Left colon (tissue), 2 donors: ENCODE measurements at regions not wholly inside any gene's neighbourhood (a gene's known extent, or its start where the extent isn't known, plus 50 kb on each side); places are given as distances from the start of the nearest gene placed in this dataset.

Source experiments
- ATAC-seq: fragments of 200-7000 bp; cut with Tn5 transposase; one replicate; pipeline ENCODE4 v1.9.1; 2020; ENCODE audit warnings: mild to moderate bottlenecking, moderate library complexity
- DNase-seq, 2 donors: peaks; one replicate each; pipeline ENCODE4 v3.0.0-alpha.2; 2020
- intact Hi-C, 2 donors: fragments of 100-400 bp; cut with DNase I in 1 of 2; cut with micrococcal nuclease in 1 of 2; formaldehyde crosslinking; loops; one replicate each; pipeline versions ENCODE4 v1.11.2 to v1.14.0; 2022; cut with DNase I, micrococcal nuclease
- donor health status: DM: no; HTN: no; CAD: no.
- donor health status: DM: yes; HTN: yes; CAD: no.

GRCh38 chr13:82717249-82717648, 1165.0 kb downstream of the SLITRK1 start:
- DNase-seq: no peak
- intact Hi-C loops: no loop called here

GRCh38 chr13:82713687-82714405, 1168.4 kb downstream of the SLITRK1 start:
- ATAC-seq: no peak
- intact Hi-C loops: no loop called here
- no peak for DNase-seq

More at GRCh38 chr13:82717249-82717648, 1165.0 kb downstream of the SLITRK1 start:
- ATAC-seq: no peak

GRCh38 chr13:82702513-82702912, 1179.8 kb downstream of the SLITRK1 start:
- ATAC-seq (no peak), DNase-seq (no peak)
- intact Hi-C loops: no loop called here

GRCh38 chr13:82701020-82701419, 1181.3 kb downstream of the SLITRK1 start:
- intact Hi-C loops: no loop called here
- DNase-seq: no peak
- no peak for ATAC-seq

GRCh38 chr13:82698941-82699340, 1183.3 kb downstream of the SLITRK1 start:
- ATAC-seq: no peak
- intact Hi-C loops: no loop called here

GRCh38 chr13:82698383-82698782, 1183.9 kb downstream of the SLITRK1 start:
- no peak for ATAC-seq
- intact Hi-C loops: no loop called here
- DNase-seq: no peak

More at GRCh38 chr13:82698941-82699340, 1183.3 kb downstream of the SLITRK1 start:
- no peak for DNase-seq

GRCh38 chr13:82693607-82694006, 1188.7 kb downstream of the SLITRK1 start:
- ATAC-seq (no peak), DNase-seq (no peak)
- intact Hi-C loops: no loop called here

- ATAC-seq (no peak), DNase-seq (no peak)
- intact Hi-C loops: no loop called here
Observed at GRCh38 chr13:82688400-82688994, 1193.8 kb downstream of the SLITRK1 start.

- ATAC-seq (no peak), DNase-seq (no peak)
- intact Hi-C loops: no loop called here
Observed at GRCh38 chr13:82687884-82688283, 1194.4 kb downstream of the SLITRK1 start.

GRCh38 chr13:82681535-82681934, 1200.7 kb downstream of the SLITRK1 start:
- ATAC-seq: no peak
- no peak for DNase-seq
- intact Hi-C loops: no loop called here

- intact Hi-C loops: no loop called here
- no peak for DNase-seq
- no peak for ATAC-seq
Observed at GRCh38 chr13:82678052-82678451, 1204.2 kb downstream of the SLITRK1 start.

- intact Hi-C loops: no loop called here
- no peak for DNase-seq
- ATAC-seq: no peak
Observed at GRCh38 chr13:82675024-82675423, 1207.2 kb downstream of the SLITRK1 start.

- ATAC-seq (no peak), DNase-seq (no peak)
- intact Hi-C loops: no loop called here
Observed at GRCh38 chr13:82674546-82674945, 1207.7 kb downstream of the SLITRK1 start.

- ATAC-seq (no peak), DNase-seq (no peak)
- intact Hi-C loops: no loop called here
Observed at GRCh38 chr13:82672248-82672647, 1210.0 kb downstream of the SLITRK1 start.

GRCh38 chr13:82664183-82664582, 1218.1 kb downstream of the SLITRK1 start:
- intact Hi-C loops: no loop called here
- DNase-seq (no peak), ATAC-seq (no peak)

GRCh38 chr13:82661126-82661525, 1221.1 kb downstream of the SLITRK1 start:
- DNase-seq (no peak), ATAC-seq (no peak)
- intact Hi-C loops: no loop called here

GRCh38 chr13:82658811-82659210, 1223.5 kb downstream of the SLITRK1 start:
- ATAC-seq (no peak), DNase-seq (no peak)
- intact Hi-C loops: no loop called here

- no peak for DNase-seq
- ATAC-seq: no peak
- intact Hi-C loops: no loop called here
Observed at GRCh38 chr13:82657471-82657870, 1224.8 kb downstream of the SLITRK1 start.

GRCh38 chr13:82654861-82655855, 1227.1 kb downstream of the SLITRK1 start:
- DNase-seq: peak; percentile 25 to 29
- intact Hi-C loops: no loop called here
- no peak for ATAC-seq

GRCh38 chr13:82654143-82654542, 1228.1 kb downstream of the SLITRK1 start:
- DNase-seq: no peak
- no peak for ATAC-seq
- intact Hi-C loops: no loop called here
